SK-N-SH treated with all-trans-retinoic acid at 6 μM for 48 hours (cell line): ENCODE measurements at regions not wholly inside any gene's neighbourhood (a gene's known extent, or its start where the extent isn't known, plus 50 kb on each side); places are given as distances from the start of the nearest gene placed in this dataset.

Experiments used
- TCF4 ChIP-seq: fragments of 250-450 bp; sonication (Bioruptor Pico); IDR thresholded peaks from 2 replicates; pipeline ENCODE4 v1.8.0; 2021; ENCODE audit warnings: mild to moderate bottlenecking, moderate library complexity, borderline replicate concordance
- ZFP30 ChIP-seq: fragments of 450-650 bp; formaldehyde crosslinking; IDR thresholded peaks from 2 replicates; pipeline ENCODE4 v1.5.0; 2022; ENCODE audit warnings: mild to moderate bottlenecking, moderate library complexity
- ZNF565 ChIP-seq: fragments of 450-650 bp; formaldehyde crosslinking; conservative IDR thresholded peaks from 2 replicates; pipeline ENCODE4 v1.5.0; 2020; ENCODE audit warnings: low read depth, mild to moderate bottlenecking, moderate library complexity
- TF ChIP-seq, protein P1 (sequence below): fragments of 250-450 bp; sonication (Bioruptor Pico); IDR thresholded peaks from 2 replicates; pipeline ENCODE4 v1.5.1; 2020; ENCODE audit warnings: low read depth, mild to moderate bottlenecking, moderate library complexity

DNA sequence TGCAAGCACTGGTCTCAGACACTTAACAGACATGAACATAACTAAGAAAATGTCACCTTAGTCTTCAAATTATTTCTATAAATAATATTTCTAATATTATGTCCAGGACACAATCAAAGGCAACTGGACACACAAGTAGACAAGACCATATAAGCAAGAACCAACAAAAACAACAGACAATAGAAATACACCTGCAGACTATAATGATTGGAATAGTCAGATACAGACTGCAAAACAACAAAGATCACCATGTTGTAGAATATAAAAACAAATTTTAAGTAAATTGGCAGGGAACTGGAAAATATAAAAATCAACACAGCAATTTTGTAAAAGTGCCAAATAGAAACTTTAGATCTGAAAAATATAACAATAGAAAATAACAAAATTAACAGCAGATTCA is 220.7 kb downstream of the CLCN4 start:
- TF ChIP-seq ZNF565 (CRISPR knock-in tag) = no peak
- TF ChIP-seq, protein P1, sequence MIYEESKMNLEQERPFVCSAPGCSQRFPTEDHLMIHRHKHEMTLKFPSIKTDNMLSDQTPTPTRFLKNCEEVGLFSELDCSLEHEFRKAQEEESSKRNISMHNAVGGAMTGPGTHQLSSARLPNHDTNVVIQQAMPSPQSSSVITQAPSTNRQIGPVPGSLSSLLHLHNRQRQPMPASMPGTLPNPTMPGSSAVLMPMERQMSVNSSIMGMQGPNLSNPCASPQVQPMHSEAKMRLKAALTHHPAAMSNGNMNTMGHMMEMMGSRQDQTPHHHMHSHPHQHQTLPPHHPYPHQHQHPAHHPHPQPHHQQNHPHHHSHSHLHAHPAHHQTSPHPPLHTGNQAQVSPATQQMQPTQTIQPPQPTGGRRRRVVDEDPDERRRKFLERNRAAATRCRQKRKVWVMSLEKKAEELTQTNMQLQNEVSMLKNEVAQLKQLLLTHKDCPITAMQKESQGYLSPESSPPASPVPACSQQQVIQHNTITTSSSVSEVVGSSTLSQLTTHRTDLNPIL = no peak
- TF ChIP-seq TCF4 = no peak
- TF ChIP-seq ZFP30 (CRISPR knock-in tag) = no peak
